Left ventricle myocardium superior (tissue), 1 donor: ENCODE measurements at regions not wholly inside any gene's neighbourhood (a gene's known extent, or its start where the extent isn't known, plus 50 kb on each side); places are given as distances from the start of the nearest gene placed in this dataset.

Experiments used
- ATAC-seq: fragments of 200-7000 bp; cut with Tn5 transposase; one replicate; pipeline ENCODE4 v1.9.1; 2020; ENCODE audit warnings: mild to moderate bottlenecking, moderate library complexity
- DNase-seq: peaks from one replicate; pipeline ENCODE4 v3.0.0-alpha.2; 2020
- intact Hi-C: fragments of 100-400 bp; cut with micrococcal nuclease; formaldehyde crosslinking; loops from one replicate; pipeline ENCODE4 v1.11.0; 2022
- donor health status: DM: no; HTN: yes; CAD: no; lungs with severe emphysema.

DNA sequence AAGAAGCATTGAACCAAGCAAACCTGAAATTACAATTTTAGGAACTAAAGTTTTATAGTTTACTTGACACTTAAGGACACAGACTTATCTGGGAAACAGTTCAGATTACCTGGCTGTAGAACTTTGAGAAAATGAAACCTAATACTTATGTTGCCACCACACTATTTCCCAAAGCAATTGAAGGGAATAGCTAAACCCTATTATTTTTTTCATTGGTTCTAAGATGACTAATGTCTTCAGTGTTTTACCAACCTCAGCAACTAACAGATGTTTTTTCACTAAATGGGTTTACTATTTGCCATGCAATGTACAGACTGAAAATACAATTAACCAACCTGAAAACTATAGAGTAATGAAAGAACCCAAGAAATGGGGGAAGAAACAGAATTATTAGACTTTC, 689.6 kb downstream of the SORCS1 start:
- DNase-seq (no peak), ATAC-seq (no peak)
- intact Hi-C loops = no loop called here

DNA sequence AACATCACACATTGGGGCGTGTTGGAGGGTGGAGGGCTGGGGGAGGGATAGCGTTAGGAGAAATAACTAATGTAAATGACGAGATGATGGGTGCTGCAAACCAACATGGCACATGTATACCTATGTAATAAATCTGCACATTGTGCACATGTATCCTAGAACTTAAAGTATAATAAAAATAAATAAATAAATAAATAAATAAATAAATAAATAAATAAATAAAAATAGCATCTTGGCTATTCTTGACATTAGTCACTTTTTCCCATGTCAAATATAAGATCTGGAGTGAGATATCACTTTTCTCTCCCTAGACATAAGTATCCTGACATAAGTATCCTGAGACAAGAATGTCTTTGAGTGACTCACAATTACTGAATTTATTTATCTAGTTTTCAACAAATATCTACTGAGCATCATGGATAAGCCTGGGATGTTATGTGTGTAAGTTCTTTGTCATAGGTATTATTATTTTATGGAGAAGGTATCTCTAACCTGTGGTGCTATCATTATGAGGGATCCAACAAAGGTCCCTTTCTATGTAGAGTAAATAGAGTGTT, 691.3 kb downstream of the SORCS1 start:
- intact Hi-C loops = no loop called here
- DNase-seq (no peak), ATAC-seq (no peak)

DNA sequence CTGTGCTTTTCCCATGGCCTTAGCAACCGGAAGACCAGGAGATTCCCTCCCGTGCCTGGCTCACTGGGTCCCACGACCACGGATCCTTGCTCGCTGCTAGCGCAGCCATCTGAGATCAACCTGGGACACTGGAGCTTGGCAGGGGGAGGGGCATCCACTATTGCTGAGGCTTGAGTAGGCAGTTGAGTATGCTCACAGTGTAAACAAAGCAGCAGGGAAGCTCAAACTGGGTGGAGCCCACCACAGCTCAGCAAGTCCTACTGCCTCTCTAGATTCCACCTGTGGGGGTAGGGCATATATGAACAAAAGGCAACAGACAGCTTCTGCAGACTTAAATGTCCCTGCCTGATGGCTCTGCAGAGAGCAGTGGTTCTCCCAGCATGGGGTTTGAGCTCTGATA, 697.0 kb downstream of the SORCS1 start:
- intact Hi-C loops = no loop called here
- DNase-seq = no peak
- ATAC-seq = no peak

DNA sequence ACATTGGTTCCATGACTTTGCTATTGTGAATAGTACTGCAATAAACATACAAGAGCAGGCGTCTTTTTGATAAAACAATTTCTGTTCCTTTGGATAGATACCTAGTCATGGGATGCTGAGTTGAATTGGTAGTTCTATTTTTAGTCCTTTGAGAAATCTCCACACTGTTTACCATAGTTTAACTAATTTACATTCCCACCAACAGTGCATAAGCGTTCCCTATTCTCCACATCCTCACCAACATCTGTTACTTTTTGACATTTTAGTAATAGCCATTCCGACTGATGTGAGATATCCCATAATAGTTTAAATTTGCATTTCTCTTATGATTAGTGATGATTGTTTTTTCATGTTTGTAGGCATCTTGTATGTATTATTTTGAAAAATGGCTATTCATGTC, 707.0 kb downstream of the SORCS1 start:
- ATAC-seq (no peak), DNase-seq (no peak)
- intact Hi-C loops = no loop called here

DNA sequence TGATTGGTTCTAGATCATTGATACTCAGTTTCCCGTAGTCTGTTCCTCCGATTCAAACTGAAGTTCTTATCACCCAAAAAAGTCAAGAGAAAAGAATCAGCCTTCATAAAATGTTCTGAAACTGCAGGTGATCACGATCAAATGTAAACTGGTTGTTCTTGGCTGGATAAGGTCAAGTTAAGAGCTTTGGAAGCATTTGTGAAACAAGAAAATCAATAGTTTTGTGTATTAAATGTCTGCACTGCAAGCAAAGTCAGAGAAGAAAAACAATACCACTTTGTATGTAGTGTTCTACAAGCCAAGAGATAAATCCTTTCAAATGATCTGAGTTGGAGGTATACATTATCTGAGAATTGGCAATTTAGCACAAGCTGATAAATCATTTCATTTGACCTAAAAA, 710.3 kb downstream of the SORCS1 start:
- ATAC-seq (no peak), DNase-seq (no peak)
- intact Hi-C loops = no loop called here

DNA sequence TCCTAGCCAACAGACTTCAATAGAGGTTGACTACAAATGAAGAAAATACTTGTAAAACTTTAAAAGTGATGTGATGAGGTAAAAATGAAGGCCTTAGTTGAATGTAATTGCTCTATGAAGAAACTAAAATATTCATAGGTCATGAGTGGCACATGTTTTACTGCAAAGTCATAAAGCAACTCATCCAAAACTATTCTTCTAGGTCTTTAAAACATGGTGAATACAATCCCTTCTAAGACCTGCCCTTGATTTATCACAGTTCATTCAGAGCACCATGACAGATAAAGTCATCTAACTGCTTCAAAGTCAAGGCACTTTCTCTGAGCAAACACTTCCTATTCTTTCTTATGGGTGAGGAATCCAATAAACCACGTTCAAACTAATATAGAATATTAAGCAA, 713.5 kb downstream of the SORCS1 start:
- ATAC-seq = no peak
- intact Hi-C loops = no loop called here
- no peak for DNase-seq

DNA sequence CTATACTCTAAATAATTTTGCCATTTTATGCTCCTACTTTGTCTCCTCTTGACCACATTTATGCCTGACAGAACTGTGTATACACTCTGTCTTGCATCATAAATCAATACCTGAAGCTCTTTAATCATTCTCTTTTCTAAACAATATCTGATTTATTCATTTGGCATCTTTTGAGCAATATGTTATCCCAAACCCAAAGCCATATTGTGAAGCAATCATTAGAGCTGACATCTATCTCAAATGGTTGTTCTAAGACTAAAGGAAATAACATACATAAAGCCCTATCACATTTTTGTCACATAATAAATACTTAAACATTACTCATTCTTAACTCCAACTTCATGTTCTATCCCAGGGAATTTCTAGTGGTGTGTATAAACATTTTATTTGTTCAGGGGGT, 717.6 kb downstream of the SORCS1 start:
- DNase-seq = no peak
- intact Hi-C loops = no loop called here
- ATAC-seq = no peak

DNA sequence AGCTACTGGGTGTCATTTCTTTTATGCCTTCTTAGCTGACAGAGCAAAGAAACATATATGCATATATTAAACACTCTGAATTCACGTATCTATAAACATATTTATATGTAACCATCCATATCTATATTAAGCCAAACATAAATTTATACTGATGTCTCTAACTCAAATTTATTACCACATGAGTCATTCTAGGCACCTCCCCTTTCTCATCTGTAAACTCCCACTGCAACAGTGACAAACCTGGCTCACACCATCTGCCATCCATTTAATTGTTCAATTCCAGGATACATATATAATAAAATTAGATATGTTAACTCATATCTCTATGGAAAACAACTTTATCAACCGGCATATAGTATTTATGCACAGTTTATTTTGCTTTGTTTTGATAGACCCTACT, 722.3 kb downstream of the SORCS1 start:
- intact Hi-C loops = no loop called here
- DNase-seq = no peak
- no peak for ATAC-seq

DNA sequence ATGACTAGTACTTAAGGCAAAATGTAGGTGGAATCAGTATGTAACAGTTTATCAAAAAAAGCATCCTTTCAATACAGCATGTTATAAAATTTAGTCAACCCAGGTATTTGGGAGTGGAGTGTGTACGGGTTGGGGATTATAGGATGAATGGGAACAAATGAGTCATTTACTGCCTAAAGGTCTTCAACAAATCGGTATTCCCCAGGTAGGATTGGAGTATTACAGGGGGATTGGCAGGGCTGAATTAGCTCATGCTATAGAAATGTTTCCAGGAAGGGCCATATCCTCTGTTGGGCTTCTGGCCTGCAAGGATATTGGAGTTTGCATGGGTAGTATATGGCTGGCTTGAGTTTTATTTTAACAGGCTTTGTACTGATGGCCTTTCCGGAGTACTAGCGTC, 723.7 kb downstream of the SORCS1 start:
- ATAC-seq = no peak
- intact Hi-C loops = no loop called here

DNA sequence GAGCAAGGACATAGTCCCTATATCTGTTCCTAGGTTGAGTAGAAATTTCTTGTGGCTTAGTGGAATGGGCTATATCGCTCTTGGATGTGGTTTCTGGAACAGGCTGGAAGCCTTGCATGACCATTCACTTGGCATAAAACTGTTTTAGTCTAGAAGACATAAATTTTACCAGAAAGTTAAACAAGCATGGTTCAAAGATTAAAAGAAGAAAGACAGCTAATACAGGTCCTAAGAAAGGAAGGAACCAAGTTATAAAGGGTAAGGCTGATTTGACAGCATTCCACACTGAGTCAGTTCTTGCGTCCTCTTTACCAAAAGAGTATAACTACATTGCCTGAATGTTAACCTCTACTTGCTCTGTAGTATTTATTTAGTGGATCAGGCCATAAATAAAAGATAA, 724.2 kb downstream of the SORCS1 start:
- intact Hi-C loops = no loop called here
- DNase-seq (no peak), ATAC-seq (no peak)

More for the DNA sequence above, 723.7 kb downstream of the SORCS1 start:
- no peak for DNase-seq

DNA sequence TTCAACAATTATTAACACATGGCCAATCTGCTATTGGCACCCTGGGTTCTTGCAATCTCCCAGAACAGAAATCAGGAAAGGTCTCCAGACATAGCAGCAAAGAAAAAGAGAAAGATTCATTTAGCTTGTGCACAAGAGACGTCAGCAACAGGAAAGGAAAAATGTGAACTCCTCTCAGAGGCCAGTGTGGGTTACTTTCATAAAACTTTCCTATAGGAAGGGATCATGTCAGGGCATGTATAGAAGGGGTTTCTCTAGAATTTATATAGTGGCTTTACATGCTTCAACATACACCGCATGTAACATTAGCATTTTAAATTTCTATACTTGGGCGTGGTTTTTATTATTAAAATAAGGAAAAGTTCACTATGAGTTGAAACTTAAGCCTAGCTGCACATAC, 725.1 kb downstream of the SORCS1 start:
- ATAC-seq = no peak
- intact Hi-C loops = no loop called here

DNA sequence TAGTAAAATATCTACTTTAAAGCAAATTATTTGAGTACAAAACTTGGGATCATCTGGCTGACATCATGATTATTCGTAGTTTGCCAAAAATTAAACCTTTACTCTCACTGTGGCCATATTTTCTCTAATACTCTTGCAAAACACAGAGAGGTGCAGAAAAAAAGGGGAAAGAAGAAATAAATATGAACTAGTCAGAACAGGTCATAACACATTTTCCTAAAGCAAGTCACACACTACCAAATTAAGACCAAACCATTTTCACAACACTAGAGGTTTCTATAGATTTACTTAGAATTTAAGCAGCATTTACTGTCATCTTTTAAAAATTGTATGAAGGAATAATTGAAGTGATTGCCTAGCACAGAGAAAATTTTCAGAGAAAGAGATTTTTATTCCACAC, 726.1 kb downstream of the SORCS1 start:
- ATAC-seq = no peak
- DNase-seq = no peak
- intact Hi-C loops = no loop called here

More for the DNA sequence above, 725.1 kb downstream of the SORCS1 start:
- DNase-seq = no peak

DNA sequence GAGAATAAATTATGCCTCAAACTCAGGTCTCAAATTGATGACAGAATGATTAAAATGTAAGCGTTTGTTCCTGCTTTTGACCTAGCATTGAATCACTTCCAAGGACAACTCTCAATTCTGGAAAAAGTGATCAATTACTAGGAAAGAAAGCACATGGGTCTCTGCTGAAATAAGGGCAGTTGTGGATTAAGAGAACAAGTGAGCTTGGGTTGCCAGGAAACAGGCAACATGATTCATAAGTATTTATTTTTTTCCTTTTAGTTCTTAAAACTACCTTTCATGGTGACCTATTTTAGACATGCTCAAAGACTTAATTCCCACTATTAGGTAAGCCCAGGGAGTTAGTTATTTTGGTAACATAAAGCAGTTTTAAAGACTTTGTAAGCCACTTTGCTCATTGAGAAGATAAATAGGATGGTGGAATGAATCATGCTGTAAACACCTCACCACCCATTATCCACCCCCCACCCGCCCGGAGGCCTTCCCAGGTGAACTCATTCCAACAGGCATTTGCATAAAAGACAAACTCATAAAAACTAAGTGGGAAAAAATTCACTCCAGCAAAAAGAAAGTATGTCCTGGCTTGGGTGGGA, 728.3 kb downstream of the SORCS1 start:
- ATAC-seq (no peak), DNase-seq (no peak)
- intact Hi-C loops = no loop called here

DNA sequence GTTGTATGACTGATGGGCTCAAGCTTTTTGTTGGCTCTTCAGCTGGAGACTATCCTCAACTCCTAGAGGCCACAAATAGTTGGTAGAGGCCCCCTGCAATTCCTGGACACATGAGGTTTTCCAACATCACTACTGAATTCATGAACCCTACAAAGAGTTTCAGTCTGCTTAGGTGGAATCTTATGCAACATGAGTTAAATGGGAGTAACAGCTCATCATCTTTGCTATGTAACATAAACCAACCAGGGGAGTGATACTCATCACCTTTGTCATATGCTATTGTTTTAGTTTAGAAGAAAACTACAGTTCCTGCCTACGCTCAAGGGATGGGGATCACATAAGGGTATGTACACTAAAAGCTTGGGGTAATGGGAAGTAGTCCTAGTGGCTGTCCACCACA, 729.4 kb downstream of the SORCS1 start:
- intact Hi-C loops = no loop called here
- ATAC-seq = no peak

DNA sequence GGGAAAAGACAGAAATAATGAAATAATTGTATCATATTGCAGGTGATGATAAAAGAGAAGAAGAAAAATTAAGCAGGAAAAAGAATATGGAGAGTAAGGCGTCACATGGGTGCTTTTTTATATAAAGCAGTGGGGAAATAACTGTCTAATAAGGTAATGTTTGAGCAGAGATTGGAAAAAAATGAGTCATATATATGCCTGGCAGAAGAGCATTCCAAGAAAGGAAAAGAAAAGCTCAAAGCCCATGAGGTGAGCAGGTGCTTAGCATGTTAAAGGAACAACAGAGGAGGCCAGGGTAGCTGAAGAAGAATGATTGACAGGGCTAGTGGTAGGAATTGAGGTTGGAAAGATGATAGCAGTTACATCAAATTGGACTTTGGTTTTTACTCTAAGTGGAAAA, 739.5 kb downstream of the SORCS1 start:
- no peak for ATAC-seq

More for the DNA sequence above, 729.4 kb downstream of the SORCS1 start:
- DNase-seq = no peak

DNA sequence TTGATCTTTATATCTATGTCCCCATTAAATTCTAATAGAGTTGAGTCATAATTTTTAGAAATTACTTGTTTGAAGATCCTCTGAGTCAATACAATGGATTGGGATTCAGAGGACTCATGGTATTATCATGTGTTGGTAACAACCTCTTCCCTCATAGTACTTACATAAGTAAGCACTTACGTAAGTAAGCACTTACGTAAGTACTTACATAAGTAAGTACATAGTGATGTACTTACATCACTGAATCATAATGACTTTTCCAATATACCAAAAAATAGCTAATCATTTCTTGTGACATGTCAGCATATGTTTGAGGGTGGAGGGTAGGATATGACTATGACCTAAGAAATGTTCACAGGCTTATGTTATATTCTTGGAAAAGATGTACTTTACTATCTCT, 740.5 kb downstream of the SORCS1 start:
- DNase-seq = no peak
- intact Hi-C loops = no loop called here
- ATAC-seq = no peak

More for the DNA sequence above, 739.5 kb downstream of the SORCS1 start:
- no peak for DNase-seq
- intact Hi-C loops = no loop called here

DNA sequence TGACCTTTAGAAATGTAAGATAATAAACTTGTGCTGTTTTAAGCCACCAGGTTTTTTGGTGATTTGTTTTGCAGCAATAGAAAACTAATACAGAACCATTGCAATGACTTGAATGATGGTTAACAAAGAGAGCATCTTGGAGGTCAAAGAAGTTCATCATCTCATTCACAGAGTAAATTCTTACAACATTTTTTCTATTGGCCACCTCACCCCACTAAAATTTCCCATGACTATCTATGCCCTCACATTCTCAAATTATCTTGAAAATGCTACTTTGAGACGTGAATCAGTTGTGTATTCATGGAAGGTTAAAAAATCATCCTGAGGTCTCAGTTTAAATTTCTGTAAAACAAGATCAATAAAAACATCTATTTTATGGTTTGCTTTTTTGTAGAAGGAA, 754.2 kb downstream of the SORCS1 start:
- DNase-seq = no peak
- intact Hi-C loops = no loop called here

DNA sequence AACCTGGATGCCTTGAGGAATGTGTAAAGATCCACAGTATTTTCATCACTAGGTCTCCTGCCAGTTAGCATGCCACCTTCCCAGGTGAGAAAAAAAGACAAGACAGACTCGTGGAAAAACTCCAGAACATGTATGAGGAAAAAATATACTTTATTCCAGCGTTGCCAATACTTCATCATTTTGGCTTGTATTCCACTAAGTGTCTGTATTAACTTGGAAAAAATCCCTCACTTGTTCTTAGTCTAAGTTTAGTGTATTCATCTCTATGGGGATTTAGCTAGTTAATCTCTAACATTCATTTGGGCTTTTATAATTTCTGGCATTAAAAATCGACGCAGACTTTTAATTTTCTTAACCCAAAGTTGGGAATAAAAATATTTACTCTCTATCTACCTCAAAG, 759.4 kb downstream of the SORCS1 start:
- intact Hi-C loops = no loop called here

More for the DNA sequence above, 754.2 kb downstream of the SORCS1 start:
- ATAC-seq = no peak

DNA sequence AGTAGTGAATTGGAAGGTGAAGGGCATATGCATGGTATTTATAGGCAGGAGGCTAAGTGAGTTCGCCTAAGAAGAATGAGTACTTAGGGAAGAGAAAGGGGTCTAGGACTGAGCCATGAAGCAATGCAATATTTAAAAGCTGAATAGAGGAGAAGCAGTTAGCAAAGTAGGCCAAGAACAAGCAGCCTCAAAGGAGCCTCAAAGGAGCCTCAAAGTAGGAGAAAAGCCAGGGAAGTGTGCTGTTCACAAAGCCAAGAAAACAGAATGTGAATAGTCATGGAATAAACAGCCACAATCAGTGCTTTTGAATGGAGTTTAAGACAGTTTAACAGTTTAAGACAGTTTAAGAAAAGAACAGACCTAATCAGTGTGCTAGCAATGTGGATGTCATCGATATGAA, 762.0 kb downstream of the SORCS1 start:
- DNase-seq (no peak), ATAC-seq (peak; percentile 53)
- intact Hi-C loops = no loop called here

More for the DNA sequence above, 759.4 kb downstream of the SORCS1 start:
- no peak for ATAC-seq
- DNase-seq = no peak

DNA sequence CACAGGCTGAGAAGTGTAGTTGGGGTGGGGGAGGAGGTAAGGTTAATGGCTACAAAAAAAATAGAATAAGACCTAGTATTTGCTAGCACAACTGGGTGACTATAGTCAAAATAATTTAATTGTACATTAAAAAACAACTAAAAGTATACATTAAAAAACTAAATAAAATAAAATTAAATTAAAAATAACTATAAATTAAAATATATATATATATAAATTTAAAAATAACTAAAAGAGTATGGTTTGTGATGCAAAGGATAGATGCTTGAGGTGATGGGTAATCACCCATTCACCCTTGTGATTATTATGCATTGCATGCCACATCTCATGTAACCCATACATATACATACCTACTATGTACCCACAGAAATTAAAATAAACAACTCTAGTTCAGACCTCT, 762.5 kb downstream of the SORCS1 start:
- DNase-seq = no peak
- intact Hi-C loops = no loop called here

DNA sequence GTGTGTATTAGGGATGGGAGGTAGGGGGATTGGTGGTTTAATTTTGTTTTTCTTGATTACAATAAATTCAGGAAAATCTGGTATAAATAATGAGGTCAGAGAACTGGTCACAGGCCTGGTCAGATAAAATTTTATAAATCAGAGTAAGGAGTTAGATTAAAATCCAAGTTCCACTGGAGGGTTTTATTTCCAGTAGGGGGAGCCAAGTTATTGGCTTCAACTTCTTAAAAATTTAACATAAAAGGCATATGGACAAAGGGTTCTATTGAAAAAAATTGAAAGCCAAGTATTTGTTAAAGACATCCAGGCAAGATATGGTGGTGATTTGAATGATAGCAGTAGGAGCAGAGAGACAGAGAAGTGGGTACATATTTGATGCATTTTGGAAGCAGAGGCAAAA, 763.3 kb downstream of the SORCS1 start:
- DNase-seq = no peak
- ATAC-seq = no peak
- intact Hi-C loops = no loop called here

More for the DNA sequence above, 762.5 kb downstream of the SORCS1 start:
- no peak for ATAC-seq

DNA sequence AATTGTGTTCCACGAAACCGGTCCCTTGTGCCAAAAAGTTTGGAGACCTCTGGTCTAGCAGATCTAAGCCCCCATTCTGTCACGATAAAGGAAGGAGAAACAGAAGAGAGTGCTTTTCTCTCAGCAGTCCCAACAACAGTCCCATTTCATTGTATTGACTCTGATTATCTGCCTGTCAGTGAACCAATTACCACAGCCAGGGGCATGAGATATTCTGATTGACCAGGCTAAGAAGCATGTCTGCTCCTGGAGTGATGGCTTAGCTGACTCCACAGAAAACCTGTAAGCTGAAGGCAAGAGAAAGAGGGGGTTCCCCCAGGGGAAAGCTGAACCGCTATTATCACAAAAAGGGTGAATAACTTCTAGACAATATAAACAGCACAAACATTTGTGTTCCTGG, 765.4 kb downstream of the SORCS1 start:
- DNase-seq = no peak
- intact Hi-C loops = no loop called here
- ATAC-seq = no peak
